ENCODE measurements at regions not wholly inside any gene's neighbourhood (a gene's known extent, or its start where the extent isn't known, plus 50 kb on each side); places are given as distances from the start of the nearest gene placed in this dataset.

DNA sequence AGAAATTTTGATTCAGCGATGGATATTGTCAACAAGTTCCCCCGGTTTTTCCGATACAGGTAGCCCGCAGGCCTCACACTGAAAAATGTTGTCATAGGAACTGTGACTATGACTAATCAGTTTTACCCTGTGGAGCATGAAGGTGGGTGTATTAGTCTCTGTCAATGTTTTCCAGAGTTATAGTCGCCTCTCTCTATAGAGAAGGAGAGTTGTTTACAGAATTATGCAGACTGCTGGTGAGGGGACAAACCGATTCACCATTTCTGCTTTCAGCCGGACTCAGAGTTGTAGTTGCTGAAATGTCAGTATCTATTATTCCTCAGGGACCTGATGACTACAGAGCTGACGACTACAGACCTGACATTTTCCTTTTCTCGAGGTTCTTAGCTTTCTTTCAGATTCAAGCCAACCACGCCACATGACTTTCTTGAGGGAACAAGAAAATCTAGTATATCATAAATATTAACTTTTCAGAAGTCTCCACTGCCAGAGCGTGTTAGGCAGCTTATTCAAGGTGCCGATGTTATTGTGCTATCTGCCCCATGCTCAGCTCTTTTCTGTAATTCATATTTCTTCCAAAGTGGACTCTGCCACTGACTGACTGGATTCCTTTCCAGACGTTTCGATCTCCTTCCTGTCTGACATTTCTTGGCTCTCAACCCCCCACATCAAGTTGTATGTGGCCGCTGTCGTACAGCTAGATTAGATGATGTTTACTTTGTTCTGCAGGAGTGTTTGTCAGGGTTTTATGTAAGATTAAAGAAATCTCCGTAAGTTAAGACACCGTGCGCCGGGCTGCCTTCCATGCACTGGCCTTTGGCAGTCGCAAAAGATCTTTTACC, 178.1 kb downstream of the FGF1 start:
- Histone ChIP-seq H3K4me1 (ENCODE audit: insufficient read depth, low read length) (peaks cover 22% of the 10 kb centered on the region), H3K27ac (ENCODE audit: low read depth, low read length) (no peak overlapping the region), H3K4me3 (ENCODE audit: low read length) (no peak overlapping the region), H3K9ac (ENCODE audit: low read depth, low read length) (no peak overlapping the region), H3K9me3 (ENCODE audit: insufficient read depth, low read depth, low read length) (no peaks in the 10 kb centered on the region), H3K27me3 (ENCODE audit: insufficient read depth, low read length) (no peaks in the 10 kb centered on the region), H3K36me3 (ENCODE audit: insufficient read depth, low read length) (no peaks in the 10 kb centered on the region)
- 91% methylated on average over 20 of the region's 21 CpGs for WGBS

GRCh38 chr5:142506756-142507155, 179.1 kb downstream of the FGF1 start:
- Histone ChIP-seq H3K27me3 (ENCODE audit: insufficient read depth, low read length) (no peaks in the 10 kb centered on the region), H3K36me3 (ENCODE audit: insufficient read depth, low read length) (no peaks in the 10 kb centered on the region), H3K27ac (ENCODE audit: low read depth, low read length) (no peak overlapping the region), H3K9me3 (ENCODE audit: insufficient read depth, low read depth, low read length) (no peaks in the 10 kb centered on the region), H3K9ac (ENCODE audit: low read depth, low read length) (no peak overlapping the region), H3K4me3 (ENCODE audit: low read length) (no peak overlapping the region), H3K4me1 (ENCODE audit: insufficient read depth, low read length) (peaks cover 19% of the 10 kb centered on the region)
- WGBS: 78% methylated on average over 2 of the region's 4 CpGs

DNA sequence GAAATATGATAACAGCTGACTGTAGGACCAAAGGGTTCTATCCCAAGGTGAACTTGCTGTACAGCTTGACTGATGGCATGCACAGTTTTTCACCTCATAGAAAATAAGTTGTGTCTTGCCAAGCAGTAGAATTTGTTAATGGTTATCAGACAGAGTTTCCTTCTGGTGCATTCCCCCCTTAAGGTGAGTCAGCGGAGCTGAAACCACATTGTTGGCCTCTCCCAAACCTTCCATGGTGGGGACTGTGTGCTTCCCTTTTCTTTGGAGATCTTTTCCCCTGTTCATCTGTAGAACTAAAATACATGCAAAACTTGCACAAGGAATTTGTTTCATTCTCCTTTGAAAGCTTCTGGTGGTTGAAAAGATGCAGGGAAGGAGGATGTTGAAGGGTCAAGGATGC, 179.8 kb downstream of the FGF1 start:
- 94% methylated on average over 1 of the region's 1 CpG for WGBS
- Histone ChIP-seq H3K4me3 (ENCODE audit: low read length) (no peak overlapping the region), H3K4me1 (ENCODE audit: insufficient read depth, low read length) (peaks cover 19% of the 10 kb centered on the region)

DNA sequence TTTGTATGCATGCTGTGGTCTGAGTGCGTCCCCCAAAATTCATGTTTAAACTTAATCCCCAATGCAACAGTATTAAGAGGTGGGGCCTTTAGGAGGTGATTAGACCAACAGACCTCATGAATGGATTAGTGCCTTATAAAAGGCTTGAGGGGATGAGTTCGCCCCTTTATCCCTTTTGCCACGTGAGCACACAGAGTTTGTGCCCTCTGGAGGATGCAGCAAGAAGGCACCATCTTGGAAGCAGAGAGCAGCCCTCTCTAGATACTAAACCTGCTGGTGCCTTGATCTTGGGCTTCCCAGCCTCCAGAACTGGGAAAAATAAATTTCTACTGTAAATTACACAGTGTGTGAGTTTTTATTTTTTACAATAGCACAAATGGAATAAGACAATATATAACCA, 177.1 kb upstream of the SPRY4 start:
- 86% methylated on average over 2 of the region's 3 CpGs for WGBS
- Histone ChIP-seq H3K4me1 (ENCODE audit: insufficient read depth, low read length) (peaks cover 12% of the 10 kb centered on the region), H3K27me3 (ENCODE audit: insufficient read depth, low read length) (no peaks in the 10 kb centered on the region)

More for the DNA sequence above, 179.8 kb downstream of the FGF1 start:
- no peak overlapping the region for H3K27ac ChIP-seq (ENCODE audit: low read depth, low read length)
- H3K9ac ChIP-seq (ENCODE audit: low read depth, low read length): no peak overlapping the region
- H3K27me3 ChIP-seq (ENCODE audit: insufficient read depth, low read length): no peaks in the 10 kb centered on the region
- H3K9me3 ChIP-seq (ENCODE audit: insufficient read depth, low read depth, low read length): no peaks in the 10 kb centered on the region
- no peaks in the 10 kb centered on the region for H3K36me3 ChIP-seq (ENCODE audit: insufficient read depth, low read length)

GRCh38 chr5:142500227-142500905, 175.5 kb upstream of the SPRY4 start:
- Histone ChIP-seq H3K4me3 (ENCODE audit: low read length) (no peak overlapping the region), H3K27me3 (ENCODE audit: insufficient read depth, low read length) (no peaks in the 10 kb centered on the region), H3K36me3 (ENCODE audit: insufficient read depth, low read length) (no peaks in the 10 kb centered on the region), H3K4me1 (ENCODE audit: insufficient read depth, low read length) (peaks cover 12% of the 10 kb centered on the region), H3K9ac (ENCODE audit: low read depth, low read length) (no peak overlapping the region), H3K9me3 (ENCODE audit: insufficient read depth, low read depth, low read length) (no peaks in the 10 kb centered on the region), H3K27ac (ENCODE audit: low read depth, low read length) (peak overlapping the region; percentile 6; the same call in 1 of the 2 replicates)
- WGBS: 64% methylated on average over 3 of the region's 3 CpGs

More for the DNA sequence above, 177.1 kb upstream of the SPRY4 start:
- Histone ChIP-seq H3K9ac (ENCODE audit: low read depth, low read length) (no peak overlapping the region), H3K9me3 (ENCODE audit: insufficient read depth, low read depth, low read length) (no peaks in the 10 kb centered on the region), H3K27ac (ENCODE audit: low read depth, low read length) (no peak overlapping the region), H3K36me3 (ENCODE audit: insufficient read depth, low read length) (no peaks in the 10 kb centered on the region), H3K4me3 (ENCODE audit: low read length) (no peak overlapping the region)

DNA sequence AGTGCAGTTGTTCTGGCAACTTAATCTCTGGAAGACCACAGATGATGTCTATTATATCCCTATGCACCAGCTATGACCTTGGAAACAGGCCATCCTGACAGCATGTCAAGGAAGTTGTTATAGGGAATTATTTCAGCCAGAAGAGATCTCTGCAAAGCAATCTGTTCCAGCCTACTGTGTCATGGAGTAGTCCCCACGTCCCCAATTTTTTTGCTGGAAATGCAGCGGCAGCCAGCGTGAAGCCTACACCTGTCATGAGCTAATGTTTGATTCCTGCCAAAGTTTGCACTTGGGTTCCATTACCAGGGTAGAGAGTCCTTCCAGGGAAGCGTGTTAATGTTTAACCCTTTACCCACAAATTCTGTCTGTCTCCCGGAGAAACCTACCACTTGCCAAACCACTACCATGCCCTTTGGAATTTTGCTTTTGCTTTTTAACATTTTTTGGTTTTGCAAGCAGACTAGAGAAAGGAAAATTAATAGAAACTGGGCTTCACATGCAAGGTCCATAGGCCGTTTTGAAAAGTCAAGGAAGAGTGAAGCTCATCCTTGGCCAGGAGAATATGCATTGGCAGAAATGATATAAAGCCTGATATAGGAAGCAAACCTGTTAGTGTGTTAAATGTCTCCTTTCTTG, 174.9 kb upstream of the SPRY4 start:
- Histone ChIP-seq H3K27me3 (ENCODE audit: insufficient read depth, low read length) (no peaks in the 10 kb centered on the region), H3K36me3 (ENCODE audit: insufficient read depth, low read length) (no peaks in the 10 kb centered on the region), H3K4me3 (ENCODE audit: low read length) (no peak overlapping the region), H3K27ac (ENCODE audit: low read depth, low read length) (peak overlapping the region; percentile 6; the same call in 1 of the 2 replicates), H3K9me3 (ENCODE audit: insufficient read depth, low read depth, low read length) (no peaks in the 10 kb centered on the region), H3K9ac (ENCODE audit: low read depth, low read length) (no peak overlapping the region), H3K4me1 (ENCODE audit: insufficient read depth, low read length) (peaks cover 12% of the 10 kb centered on the region)
- WGBS: 63% methylated on average over 6 of the region's 6 CpGs

GRCh38 chr5:142498298-142498697, 173.5 kb upstream of the SPRY4 start:
- H3K4me1 ChIP-seq (ENCODE audit: insufficient read depth, low read length): peaks cover 15% of the 10 kb centered on the region

GRCh38 chr5:142495531-142495930, 170.7 kb upstream of the SPRY4 start:
- Histone ChIP-seq H3K27me3 (ENCODE audit: insufficient read depth, low read length) (no peaks in the 10 kb centered on the region), H3K36me3 (ENCODE audit: insufficient read depth, low read length) (no peaks in the 10 kb centered on the region), H3K4me1 (ENCODE audit: insufficient read depth, low read length) (peaks cover 29% of the 10 kb centered on the region), H3K27ac (ENCODE audit: low read depth, low read length) (no peak overlapping the region), H3K4me3 (ENCODE audit: low read length) (no peak overlapping the region), H3K9ac (ENCODE audit: low read depth, low read length) (no peak overlapping the region), H3K9me3 (ENCODE audit: insufficient read depth, low read depth, low read length) (no peaks in the 10 kb centered on the region)
- WGBS: 90% methylated on average over 2 of the region's 2 CpGs

More at GRCh38 chr5:142498298-142498697, 173.5 kb upstream of the SPRY4 start:
- Histone ChIP-seq H3K9me3 (ENCODE audit: insufficient read depth, low read depth, low read length) (no peaks in the 10 kb centered on the region), H3K27me3 (ENCODE audit: insufficient read depth, low read length) (no peaks in the 10 kb centered on the region), H3K27ac (ENCODE audit: low read depth, low read length) (no peak overlapping the region), H3K9ac (ENCODE audit: low read depth, low read length) (no peak overlapping the region), H3K4me3 (ENCODE audit: low read length) (no peak overlapping the region), H3K36me3 (ENCODE audit: insufficient read depth, low read length) (no peaks in the 10 kb centered on the region)
- WGBS: 88% methylated on average over 3 of the region's 3 CpGs

DNA sequence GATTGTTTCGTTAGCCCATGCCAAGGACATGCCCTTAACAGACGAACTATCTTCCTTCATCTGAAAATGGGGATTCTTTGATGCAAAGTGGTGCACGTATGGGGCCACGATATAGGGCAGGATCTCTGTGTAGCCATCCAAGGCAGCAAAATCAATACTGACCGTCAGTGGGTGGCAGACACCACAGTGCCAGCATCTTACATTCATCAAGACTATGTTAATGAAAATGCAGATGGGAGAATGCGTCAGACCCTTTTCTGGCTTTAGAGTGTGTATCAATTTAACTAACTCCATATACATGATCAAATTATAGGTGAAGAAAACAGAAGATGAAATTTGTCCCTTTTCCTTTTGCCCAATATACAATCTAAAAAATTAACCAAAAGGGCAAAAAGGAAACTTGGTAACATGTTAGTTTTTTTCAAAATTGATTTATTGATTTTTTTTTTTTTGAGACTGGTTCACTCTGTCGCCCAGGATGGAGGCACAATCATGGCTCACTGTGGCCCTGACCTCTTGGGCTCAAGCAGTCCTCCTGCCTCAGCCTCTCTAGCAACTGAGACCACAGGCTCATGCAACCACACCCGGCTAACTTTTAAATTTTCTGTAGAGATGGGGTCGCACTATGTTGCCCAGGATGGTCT, 169.2 kb upstream of the SPRY4 start:
- no peak overlapping the region for H3K4me3 ChIP-seq (ENCODE audit: low read length)
- WGBS: 88% methylated on average over 8 of the region's 9 CpGs
- H3K36me3 ChIP-seq (ENCODE audit: insufficient read depth, low read length): no peaks in the 10 kb centered on the region
- no peaks in the 10 kb centered on the region; the same call in 1 of the 2 replicates for H3K27me3 ChIP-seq (ENCODE audit: insufficient read depth, low read length)
- no peaks in the 10 kb centered on the region for H3K9me3 ChIP-seq (ENCODE audit: insufficient read depth, low read depth, low read length)
- H3K9ac ChIP-seq (ENCODE audit: low read depth, low read length): no peak overlapping the region
- H3K4me1 ChIP-seq (ENCODE audit: insufficient read depth, low read length): peaks cover 22% of the 10 kb centered on the region
- no peak overlapping the region for H3K27ac ChIP-seq (ENCODE audit: low read depth, low read length)

- Histone ChIP-seq H3K27me3 (ENCODE audit: insufficient read depth, low read length) (no peaks in the 10 kb centered on the region; the same call in 1 of the 2 replicates), H3K36me3 (ENCODE audit: insufficient read depth, low read length) (no peaks in the 10 kb centered on the region), H3K4me1 (ENCODE audit: insufficient read depth, low read length) (peaks cover 22% of the 10 kb centered on the region), H3K4me3 (ENCODE audit: low read length) (no peak overlapping the region), H3K9me3 (ENCODE audit: insufficient read depth, low read depth, low read length) (no peaks in the 10 kb centered on the region), H3K9ac (ENCODE audit: low read depth, low read length) (no peak overlapping the region), H3K27ac (ENCODE audit: low read depth, low read length) (no peak overlapping the region)
- WGBS: 84% methylated on average over 5 of the region's 6 CpGs
Measured at GRCh38 chr5:142492781-142493281, 168.0 kb upstream of the SPRY4 start.
